Endodermal cell (in vitro differentiated cells): ENCODE measurements at regions not wholly inside any gene's neighbourhood (a gene's known extent, or its start where the extent isn't known, plus 50 kb on each side); places are given as distances from the start of the nearest gene placed in this dataset.

Experiments
- DNase-seq: peaks from one replicate; pipeline ENCODE4 v3.0.0-alpha.2; 2017
- H3K27ac ChIP-seq: 2 replicates; pipeline ENCODE4 v1.5.1; 2013; ENCODE audit warnings: mild to moderate bottlenecking, low read depth, low read length, moderate library complexity
- H3K27me3 ChIP-seq: 2 replicates; pipeline ENCODE4 v1.6.1; 2013; ENCODE audit warnings: mild to moderate bottlenecking, low read length, moderate library complexity; ENCODE audit not compliant: insufficient read depth, control insufficient read depth, poor library complexity, severe bottlenecking
- H3K36me3 ChIP-seq: 2 replicates; pipeline ENCODE4 v1.7.0; 2013; ENCODE audit warnings: mild to moderate bottlenecking, low read length, moderate library complexity; ENCODE audit not compliant: control insufficient read depth, insufficient read depth
- H3K4me1 ChIP-seq: one replicate; pipeline ENCODE4 v1.7.0; 2013; ENCODE audit warnings: low read length; ENCODE audit not compliant: control insufficient read depth, insufficient read depth
- H3K4me3 ChIP-seq: 2 replicates; pipeline ENCODE4 v1.5.1; 2013; ENCODE audit warnings: mild to moderate bottlenecking, low read length, moderate library complexity
- H3K9ac ChIP-seq: 2 replicates; pipeline ENCODE4 v1.6.1; 2013; ENCODE audit warnings: mild to moderate bottlenecking, low read length, moderate library complexity; ENCODE audit not compliant: poor library complexity, severe bottlenecking; ENCODE audit errors: extremely low read depth
- H3K9me3 ChIP-seq: 2 replicates; pipeline ENCODE4 v1.6.1; 2013; ENCODE audit warnings: mild to moderate bottlenecking, low read length, moderate library complexity; ENCODE audit not compliant: control insufficient read depth
- H3K27ac Mint-ChIP-seq: 2 replicates; pipeline ENCODE4 v1.8.0; 2020; ENCODE audit warnings: mixed read lengths
- H3K27me3 Mint-ChIP-seq: 2 replicates; pipeline ENCODE4 v1.8.0; 2021; ENCODE audit warnings: mild to moderate bottlenecking, mixed read lengths; ENCODE audit not compliant: insufficient read depth
- H3K36me3 Mint-ChIP-seq: 2 replicates; pipeline ENCODE4 v1.8.0; 2020; ENCODE audit warnings: low read depth, mixed read lengths
- H3K4me1 Mint-ChIP-seq: 2 replicates; pipeline ENCODE4 v1.8.0; 2020; ENCODE audit warnings: mixed read lengths
- H3K4me3 Mint-ChIP-seq: 2 replicates; pipeline ENCODE4 v1.8.0; 2020; ENCODE audit warnings: mild to moderate bottlenecking, moderate library complexity, mixed read lengths
- H3K9me3 Mint-ChIP-seq: 2 replicates; pipeline ENCODE4 v1.8.0; 2020; ENCODE audit warnings: mild to moderate bottlenecking, mixed read lengths
- WGBS, 2 experiments: methylation state at CpG; one replicate each; pipeline versions ENCODE4 v1.1.5 to v1.1.7; 2013; ENCODE audit warnings: missing lambda C conversion rate in 2 of 2, mixed read lengths in 1 of 2; ENCODE audit not compliant: insufficient coverage in 1 of 2, insufficient read length in 1 of 2; 5-methylcytosine and 5-hydroxymethylcytosine counted together
- TF ChIP-seq, protein P1 (sequence below): fragments of 200-600 bp; sonication (generic); conservative IDR thresholded peaks from 2 replicates; pipeline ENCODE4 v1.5.0; 2021; ENCODE audit warnings: antibody characterized with exemption, mild to moderate bottlenecking

DNA sequence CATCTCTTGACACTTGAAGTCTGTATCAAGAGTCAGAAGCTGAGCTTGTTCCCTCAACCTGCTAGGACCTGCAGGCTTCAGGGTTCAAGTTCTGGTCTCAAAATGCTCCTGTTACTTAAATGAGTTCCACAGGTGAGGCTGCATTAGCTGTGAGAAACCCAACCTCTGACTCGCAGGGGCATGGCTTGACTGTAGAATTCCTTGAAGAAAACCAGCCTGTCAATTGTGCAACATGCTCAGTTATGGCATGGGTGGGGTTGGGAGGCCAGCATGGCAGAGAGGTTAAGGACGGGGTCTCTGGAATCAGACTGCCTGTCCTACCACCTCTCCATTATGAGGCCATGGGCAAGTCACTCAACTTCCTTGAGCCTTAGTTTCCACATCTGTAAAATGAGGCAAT lies 235.8 kb downstream of the EN1 start:
- Mint-ChIP-seq H3K27me3 (peaks cover 3% of the 10 kb centered on the region), H3K4me3 (no peak overlapping the region), H3K36me3 (no peaks in the 10 kb centered on the region), H3K4me1 (peaks cover 24% of the 10 kb centered on the region), H3K9me3 (peaks cover 2% of the 10 kb centered on the region), H3K27ac (no peak overlapping the region)
- Histone ChIP-seq H3K27ac (no peak overlapping the region), H3K4me3 (no peak overlapping the region), H3K36me3 (no peaks in the 10 kb centered on the region), H3K9me3 (no peaks in the 10 kb centered on the region), H3K4me1 (peaks cover 11% of the 10 kb centered on the region), H3K27me3 (no peaks in the 10 kb centered on the region), H3K9ac (no peak overlapping the region)
- DNase-seq, result no peak
- TF ChIP-seq, protein P1, sequence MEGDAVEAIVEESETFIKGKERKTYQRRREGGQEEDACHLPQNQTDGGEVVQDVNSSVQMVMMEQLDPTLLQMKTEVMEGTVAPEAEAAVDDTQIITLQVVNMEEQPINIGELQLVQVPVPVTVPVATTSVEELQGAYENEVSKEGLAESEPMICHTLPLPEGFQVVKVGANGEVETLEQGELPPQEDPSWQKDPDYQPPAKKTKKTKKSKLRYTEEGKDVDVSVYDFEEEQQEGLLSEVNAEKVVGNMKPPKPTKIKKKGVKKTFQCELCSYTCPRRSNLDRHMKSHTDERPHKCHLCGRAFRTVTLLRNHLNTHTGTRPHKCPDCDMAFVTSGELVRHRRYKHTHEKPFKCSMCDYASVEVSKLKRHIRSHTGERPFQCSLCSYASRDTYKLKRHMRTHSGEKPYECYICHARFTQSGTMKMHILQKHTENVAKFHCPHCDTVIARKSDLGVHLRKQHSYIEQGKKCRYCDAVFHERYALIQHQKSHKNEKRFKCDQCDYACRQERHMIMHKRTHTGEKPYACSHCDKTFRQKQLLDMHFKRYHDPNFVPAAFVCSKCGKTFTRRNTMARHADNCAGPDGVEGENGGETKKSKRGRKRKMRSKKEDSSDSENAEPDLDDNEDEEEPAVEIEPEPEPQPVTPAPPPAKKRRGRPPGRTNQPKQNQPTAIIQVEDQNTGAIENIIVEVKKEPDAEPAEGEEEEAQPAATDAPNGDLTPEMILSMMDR, result no peak
- WGBS, 2 experiments, result 93 to 100% methylated on average over 2 of the region's 2 CpGs

DNA sequence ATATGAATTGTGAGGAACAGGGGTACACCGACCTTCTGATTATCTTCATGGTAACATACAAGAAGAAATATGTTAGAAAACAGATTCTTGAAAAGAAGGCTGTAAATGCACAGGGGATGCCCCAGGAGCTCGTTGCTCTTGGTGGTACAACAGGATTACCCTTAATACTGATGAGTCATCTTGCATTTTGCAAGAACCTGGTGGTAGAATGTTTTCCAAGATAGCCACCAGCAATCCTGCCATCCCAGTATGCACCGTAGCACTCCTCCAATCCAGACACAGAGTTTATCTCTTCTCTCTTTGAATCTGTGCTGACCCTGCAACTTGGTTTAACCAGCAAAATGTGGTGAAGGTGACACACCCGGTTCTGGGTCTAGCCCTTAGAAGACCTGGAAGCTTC lies 238.3 kb downstream of the EN1 start:
- no peak for DNase-seq
- no peak overlapping the region for H3K27ac ChIP-seq
- peaks cover 17% of the 10 kb centered on the region for H3K4me1 ChIP-seq
- H3K27me3 Mint-ChIP-seq, result peaks cover 3% of the 10 kb centered on the region
- peaks cover 2% of the 10 kb centered on the region for H3K9me3 Mint-ChIP-seq
- H3K36me3 ChIP-seq, result no peaks in the 10 kb centered on the region
- H3K27me3 ChIP-seq, result no peaks in the 10 kb centered on the region
- TF ChIP-seq, protein P1, result no peak
- no peaks in the 10 kb centered on the region for H3K36me3 Mint-ChIP-seq
- peaks cover 20% of the 10 kb centered on the region for H3K4me1 Mint-ChIP-seq
- H3K27ac Mint-ChIP-seq, result no peak overlapping the region
- H3K9me3 ChIP-seq, result no peaks in the 10 kb centered on the region
- no peak overlapping the region for H3K4me3 ChIP-seq
- no peak overlapping the region for H3K4me3 Mint-ChIP-seq
- WGBS, 2 experiments, result 94 to 96% methylated on average over 3 to 4 of the region's 4 CpGs
- H3K9ac ChIP-seq, result no peak overlapping the region

DNA sequence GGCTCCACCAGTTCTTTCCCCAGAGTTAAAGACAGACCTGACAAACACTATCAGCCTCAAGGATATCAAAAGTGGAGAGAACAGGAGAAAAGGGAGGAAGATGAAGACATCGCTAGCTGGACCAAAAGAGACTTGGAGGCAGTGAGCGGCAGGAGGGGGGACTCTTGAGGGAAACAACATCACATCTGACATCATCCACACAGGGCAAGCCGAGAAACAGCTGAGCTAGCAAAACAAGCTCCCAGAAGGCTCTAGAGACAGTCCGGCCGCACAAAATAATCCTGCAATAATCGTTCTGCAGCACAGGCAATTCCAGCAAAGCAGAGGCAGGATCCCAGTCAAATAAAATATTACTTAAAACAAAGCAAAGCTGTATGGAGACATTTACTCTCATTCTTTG lies 239.8 kb downstream of the EN1 start:
- no peak for DNase-seq
- Histone ChIP-seq H3K36me3 (no peaks in the 10 kb centered on the region), H3K4me3 (no peak overlapping the region), H3K9me3 (no peaks in the 10 kb centered on the region), H3K27ac (no peak overlapping the region), H3K4me1 (peaks cover 11% of the 10 kb centered on the region), H3K9ac (no peak overlapping the region), H3K27me3 (no peaks in the 10 kb centered on the region)
- peaks cover 4% of the 10 kb centered on the region for H3K9me3 Mint-ChIP-seq
- peaks cover 18% of the 10 kb centered on the region for H3K4me1 Mint-ChIP-seq
- peaks cover 3% of the 10 kb centered on the region for H3K27me3 Mint-ChIP-seq
- H3K36me3 Mint-ChIP-seq, result no peaks in the 10 kb centered on the region
- H3K4me3 Mint-ChIP-seq, result no peak overlapping the region
- TF ChIP-seq, protein P1, result no peak
- 94 to 100% methylated on average over 1 to 6 of the region's 6 CpGs for WGBS, 2 experiments
- H3K27ac Mint-ChIP-seq, result no peak overlapping the region
